HCT116 (cell line): ENCODE measurements at regions not wholly inside any gene's neighbourhood (a gene's known extent, or its start where the extent isn't known, plus 50 kb on each side); places are given as distances from the start of the nearest gene placed in this dataset.

Experiments
- ATAC-seq: fragments of 200-7000 bp; cut with Tn5 transposase; 2 replicates; pipeline ENCODE4 v1.9.1; 2020; ENCODE audit warnings: mild to moderate bottlenecking, moderate library complexity
- BruUV-seq: library from RNA; stranded (reverse); fragments of 400-500 nt; replicated peaks from 2 replicates; lab custom pipeline; 2021; lab: Mats Ljungman, UMichigan
- CTCF ChIA-PET: fragments of 300-600 bp; sonication (Branson Sonifier 250); formaldehyde crosslinking; loops from one replicate; lab custom pipeline; 2021; ENCODE audit warnings: antibody characterized with exemption; lab: Charles Lee
- POLR2A ChIA-PET: fragments of 300-600, 350-600 bp; sonication (Branson Sonifier 250); formaldehyde crosslinking; loops from one replicate; lab custom pipeline; 2021; ENCODE audit warnings: antibody characterized with exemption; lab: Charles Lee
- RAD21 ChIA-PET, 2 experiments: fragments of 300-600 bp; sonication (Branson Sonifier 250); formaldehyde crosslinking; loops; one replicate each; lab custom pipeline; 2023; ENCODE audit warnings: low total read pairs in 2 of 2; ENCODE audit not compliant: uncharacterized antibody in 2 of 2, unreplicated experiment in 2 of 2, low non-redundant PET in 1 of 2; lab: Charles Lee
- DNase-seq: peaks from one replicate; pipeline ENCODE4 v3.0.0-alpha.2; 2010; ENCODE audit warnings: low read depth, low spot score
- H2AFZ ChIP-seq: fragments of 200-600 bp; shearing (Covaris generic), sonication (generic); 2 replicates; pipeline ENCODE4 v1.6.1; 2017; ENCODE audit warnings: low read depth, mixed run types, mixed read lengths, antibody characterized with exemption, low read length; ENCODE audit not compliant: poor library complexity, severe bottlenecking
- H3K27ac ChIP-seq: 2 replicates; pipeline ENCODE4 v1.5.1; 2012; ENCODE audit warnings: low read depth, low read length
- H3K27me3 ChIP-seq: fragments of 200-600 bp; sonication (generic); 2 replicates; pipeline ENCODE4 v1.6.1; 2016; ENCODE audit warnings: mixed run types, low read length, mixed read lengths; ENCODE audit not compliant: insufficient read depth
- H3K36me3 ChIP-seq, 2 experiments: fragments of 200-500 bp in 1 of 2; fragments of 200-600 bp in 1 of 2; sonication (Bioruptor generic) in 1 of 2; sonication (generic) in 1 of 2; 2 replicates each; pipeline versions ENCODE4 v1.5.1 to v1.6.1; 2014 to 2016; ENCODE audit warnings: low read length in 2 of 2, inconsistent platforms in 1 of 2, mixed read lengths in 1 of 2, mixed run types in 1 of 2; ENCODE audit not compliant: insufficient read depth in 2 of 2, control insufficient read depth in 1 of 2
- H3K4me1 ChIP-seq, 2 experiments: fragments of 200-600 bp in 1 of 2; sonication (generic) in 1 of 2; 2 replicates each; pipeline versions ENCODE4 v1.5.1 to v1.6.1; 2012 to 2017; ENCODE audit warnings: low read length in 2 of 2, inconsistent platforms in 1 of 2, mild to moderate bottlenecking in 1 of 2, mixed read lengths in 1 of 2, mixed run types in 1 of 2, moderate library complexity in 1 of 2; ENCODE audit not compliant: insufficient read depth in 2 of 2, control insufficient read depth in 1 of 2
- H3K4me2 ChIP-seq: fragments of 200-600 bp; sonication (generic); 2 replicates; pipeline ENCODE4 v1.6.1; 2017; ENCODE audit warnings: mixed run types, low read length, mixed read lengths
- H3K4me3 ChIP-seq, 2 experiments: fragments of 200-600 bp in 1 of 2; sonication (generic) in 1 of 2; replicated peaks in 1 of 2; 2 replicates each; pipeline ENCODE4 v1.5.1; 2011 to 2016; ENCODE audit warnings: low read length in 2 of 2, control low read depth in 1 of 2, low read depth in 1 of 2, mild to moderate bottlenecking in 1 of 2, mixed read lengths in 1 of 2, mixed run types in 1 of 2
- H3K79me2 ChIP-seq: fragments of 200-600 bp; sonication (generic); 2 replicates; pipeline ENCODE4 v1.6.1; 2017; ENCODE audit warnings: mild to moderate bottlenecking, mixed run types, low read length, moderate library complexity, mixed read lengths; ENCODE audit not compliant: insufficient read depth
- H3K9ac ChIP-seq: fragments of 200-600 bp; sonication (generic); 2 replicates; pipeline ENCODE4 v1.6.1; 2016; ENCODE audit warnings: low read length, mixed read lengths
- H3K9me2 ChIP-seq: fragments of 200-600 bp; sonication (generic), shearing (Covaris generic); 2 replicates; pipeline ENCODE4 v1.6.1; 2017; ENCODE audit warnings: mixed run types, mild to moderate bottlenecking, moderate library complexity; ENCODE audit not compliant: insufficient read depth
- H3K9me3 ChIP-seq, 2 experiments: fragments of 200-500 bp in 1 of 2; fragments of 200-600 bp in 1 of 2; sonication (Bioruptor generic) in 1 of 2; sonication (generic) in 1 of 2; 2 replicates each; pipeline ENCODE4 v1.6.1; 2014 to 2017; ENCODE audit warnings: low read length in 2 of 2, mixed read lengths in 2 of 2, inconsistent platforms in 1 of 2, low read depth in 1 of 2, mild to moderate bottlenecking in 1 of 2, mixed run types in 1 of 2, moderate library complexity in 1 of 2; ENCODE audit not compliant: control insufficient read depth in 1 of 2, insufficient read depth in 1 of 2
- H4K20me1 ChIP-seq: fragments of 200-600 bp; sonication (generic), shearing (Covaris generic); 2 replicates; pipeline ENCODE4 v1.6.1; 2017; ENCODE audit warnings: mixed run types, mild to moderate bottlenecking, moderate library complexity; ENCODE audit not compliant: insufficient read depth
- CBX3 ChIP-seq: IDR thresholded peaks from 2 replicates; pipeline ENCODE4 v1.6.1; 2012; ENCODE audit warnings: low read depth
- CEBPB ChIP-seq: IDR thresholded peaks from 2 replicates; pipeline ENCODE4 v1.6.1; 2012; ENCODE audit warnings: low read depth
- CTCF ChIP-seq, 3 experiments: fragments of 200-600 bp in 1 of 3; sonication (generic) in 1 of 3; IDR thresholded peaks in 2 of 3; conservative IDR thresholded peaks in 1 of 3; 2 replicates each; pipeline ENCODE4 v1.5.1; 2012 to 2017; ENCODE audit warnings: low read depth in 2 of 3, low read length in 2 of 3, antibody characterized with exemption in 1 of 3, borderline replicate concordance in 1 of 3, control low read depth in 1 of 3, mild to moderate bottlenecking in 1 of 3, mixed read lengths in 1 of 3, mixed run types in 1 of 3, moderate library complexity in 1 of 3; ENCODE audit not compliant: insufficient read depth in 1 of 3
- EGR1 ChIP-seq: IDR thresholded peaks from 2 replicates; pipeline ENCODE4 v1.6.1; 2012; ENCODE audit warnings: low read depth
- ELF1 ChIP-seq: IDR thresholded peaks from 2 replicates; pipeline ENCODE4 v1.6.1; 2012; ENCODE audit warnings: low read depth, borderline replicate concordance
- EZH2 ChIP-seq: fragments of 200-600 bp; sonication (generic); IDR thresholded peaks from 2 replicates; pipeline ENCODE4 v1.6.1; 2017; ENCODE audit warnings: antibody characterized with exemption, mixed run types
- EZH2phosphoT487 ChIP-seq: fragments of 200-600 bp; IDR thresholded peaks from 2 replicates; pipeline ENCODE4 v1.6.1; 2018; ENCODE audit warnings: antibody characterized with exemption, borderline replicate concordance
- FOSL1 ChIP-seq: IDR thresholded peaks from 2 replicates; pipeline ENCODE4 v1.6.1; 2012; ENCODE audit warnings: low read depth
- MAX ChIP-seq: IDR thresholded peaks from 2 replicates; pipeline ENCODE4 v1.6.1; 2012
- POLR2AphosphoS5 ChIP-seq: IDR thresholded peaks from 2 replicates; pipeline ENCODE4 v1.6.1; 2011; ENCODE audit warnings: mild to moderate bottlenecking, low read depth, low read length, moderate library complexity
- RAD21 ChIP-seq: IDR thresholded peaks from 2 replicates; pipeline ENCODE4 v1.6.1; 2012; ENCODE audit warnings: low read depth, mild to moderate bottlenecking
- SIN3A ChIP-seq: IDR thresholded peaks from 2 replicates; pipeline ENCODE4 v1.6.1; 2012; ENCODE audit warnings: low read depth
- SRF ChIP-seq: IDR thresholded peaks from 2 replicates; pipeline ENCODE4 v1.6.1; 2012; ENCODE audit warnings: low read depth
- YY1 ChIP-seq: IDR thresholded peaks from 2 replicates; pipeline ENCODE4 v1.6.1; 2011; ENCODE audit warnings: low read length, low read depth, moderate library complexity, mild to moderate bottlenecking; ENCODE audit not compliant: insufficient replicate concordance; ENCODE audit errors: extremely low read depth
- ZFX ChIP-seq: fragments of 450-650 bp; IDR thresholded peaks from 2 replicates; pipeline ENCODE4 v1.6.1; 2017
- ZNF274 ChIP-seq: fragments of 200-500 bp; sonication (Bioruptor generic); IDR thresholded peaks from 2 replicates; pipeline ENCODE4 v1.6.1; 2014; ENCODE audit warnings: mild to moderate bottlenecking, low read depth, low read length, inconsistent platforms
- intact Hi-C: fragments of 100-400 bp; cut with micrococcal nuclease; formaldehyde crosslinking; loops from 2 replicates; pipeline ENCODE4 v1.10.0; 2022
- TF ChIP-seq, protein P1 (sequence below): IDR thresholded peaks from 2 replicates; pipeline ENCODE4 v1.6.1; 2012
- TF ChIP-seq, protein P2 (sequence below): IDR thresholded peaks from 2 replicates; pipeline ENCODE4 v1.6.1; 2012; ENCODE audit warnings: low read depth

- TF ChIP-seq MAX = no peak
- no peak for TF ChIP-seq EZH2phosphoT487
- TF ChIP-seq EZH2 = no peak
- TF ChIP-seq, protein P1, sequence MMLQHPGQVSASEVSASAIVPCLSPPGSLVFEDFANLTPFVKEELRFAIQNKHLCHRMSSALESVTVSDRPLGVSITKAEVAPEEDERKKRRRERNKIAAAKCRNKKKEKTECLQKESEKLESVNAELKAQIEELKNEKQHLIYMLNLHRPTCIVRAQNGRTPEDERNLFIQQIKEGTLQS = no peak
- TF ChIP-seq FOSL1 = no peak
- TF ChIP-seq RAD21 = no peak
Observed at GRCh38 chr21:35249636-35250035, 200.5 kb upstream of the RUNX1 start (continued).

DNA sequence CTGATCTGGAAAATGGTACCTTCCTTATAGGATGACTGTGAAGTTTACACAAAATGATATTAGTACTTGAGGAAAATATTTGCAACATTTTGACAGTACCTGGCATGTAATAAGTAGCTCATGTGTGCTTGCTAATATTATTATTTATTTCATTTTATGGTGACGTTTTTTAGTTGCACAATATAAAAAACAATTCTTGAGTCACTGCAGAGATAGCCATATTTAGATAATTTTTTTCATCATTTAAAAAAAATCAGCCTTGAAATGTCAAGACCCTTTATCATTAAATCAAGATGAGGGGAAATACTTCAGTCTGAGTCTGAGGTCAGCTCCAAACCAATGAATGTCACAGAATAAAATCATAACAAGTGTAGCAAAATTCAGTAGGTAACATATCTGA is 196.8 kb upstream of the RUNX1 start:
- Histone ChIP-seq H4K20me1 (no peaks in the 10 kb centered on the region), H3K79me2 (no peaks in the 10 kb centered on the region), H3K36me3 (no peaks in the 10 kb centered on the region), H3K9me3 (no peaks in the 10 kb centered on the region), H3K27me3 (no peaks in the 10 kb centered on the region), H3K4me2 (no peak overlapping the region), H3K9ac (no peak overlapping the region), H3K9me2 (no peaks in the 10 kb centered on the region), H3K27ac (no peak overlapping the region), H3K4me3 (no peak overlapping the region), H2AFZ (no peak overlapping the region), H3K4me1 (peaks cover 6 to 7% of the 10 kb centered on the region in 2 experiments; a peak in 2 of 4 replicates)
- RAD21 ChIA-PET = no interaction called here
- ATAC-seq (no peak), DNase-seq (no peak)
- CTCF ChIA-PET = no interaction called here
- intact Hi-C loops = no loop called here
- POLR2A ChIA-PET = no interaction called here
- TF ChIP-seq EGR1 = no peak
- TF ChIP-seq CBX3 = no peak
- TF ChIP-seq ZFX = no peak
- no peak for TF ChIP-seq MAX
- no peak for TF ChIP-seq POLR2AphosphoS5
- no peak for TF ChIP-seq ELF1
- TF ChIP-seq SIN3A = no peak
- no peak for TF ChIP-seq ZNF274
- no peak for TF ChIP-seq EZH2
- TF ChIP-seq RAD21 = no peak
- no peak for TF ChIP-seq FOSL1
- no peak for TF ChIP-seq CEBPB
- TF ChIP-seq CTCF (IDR thresholded peaks at IDR 0.05 in 2 of 3, conservative IDR thresholded peaks at IDR 0.05 in 1 of 3; ENCODE audit: borderline replicate concordance in 1 of 3, insufficient read depth in 1 of 3, low read depth in 2 of 3, low read length in 2 of 3) = no peak
- TF ChIP-seq SRF = no peak
- no peak for TF ChIP-seq YY1
- TF ChIP-seq, protein P2, sequence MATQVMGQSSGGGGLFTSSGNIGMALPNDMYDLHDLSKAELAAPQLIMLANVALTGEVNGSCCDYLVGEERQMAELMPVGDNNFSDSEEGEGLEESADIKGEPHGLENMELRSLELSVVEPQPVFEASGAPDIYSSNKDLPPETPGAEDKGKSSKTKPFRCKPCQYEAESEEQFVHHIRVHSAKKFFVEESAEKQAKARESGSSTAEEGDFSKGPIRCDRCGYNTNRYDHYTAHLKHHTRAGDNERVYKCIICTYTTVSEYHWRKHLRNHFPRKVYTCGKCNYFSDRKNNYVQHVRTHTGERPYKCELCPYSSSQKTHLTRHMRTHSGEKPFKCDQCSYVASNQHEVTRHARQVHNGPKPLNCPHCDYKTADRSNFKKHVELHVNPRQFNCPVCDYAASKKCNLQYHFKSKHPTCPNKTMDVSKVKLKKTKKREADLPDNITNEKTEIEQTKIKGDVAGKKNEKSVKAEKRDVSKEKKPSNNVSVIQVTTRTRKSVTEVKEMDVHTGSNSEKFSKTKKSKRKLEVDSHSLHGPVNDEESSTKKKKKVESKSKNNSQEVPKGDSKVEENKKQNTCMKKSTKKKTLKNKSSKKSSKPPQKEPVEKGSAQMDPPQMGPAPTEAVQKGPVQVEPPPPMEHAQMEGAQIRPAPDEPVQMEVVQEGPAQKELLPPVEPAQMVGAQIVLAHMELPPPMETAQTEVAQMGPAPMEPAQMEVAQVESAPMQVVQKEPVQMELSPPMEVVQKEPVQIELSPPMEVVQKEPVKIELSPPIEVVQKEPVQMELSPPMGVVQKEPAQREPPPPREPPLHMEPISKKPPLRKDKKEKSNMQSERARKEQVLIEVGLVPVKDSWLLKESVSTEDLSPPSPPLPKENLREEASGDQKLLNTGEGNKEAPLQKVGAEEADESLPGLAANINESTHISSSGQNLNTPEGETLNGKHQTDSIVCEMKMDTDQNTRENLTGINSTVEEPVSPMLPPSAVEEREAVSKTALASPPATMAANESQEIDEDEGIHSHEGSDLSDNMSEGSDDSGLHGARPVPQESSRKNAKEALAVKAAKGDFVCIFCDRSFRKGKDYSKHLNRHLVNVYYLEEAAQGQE = no peak
- TF ChIP-seq, protein P1 = no peak
- TF ChIP-seq EZH2phosphoT487 = no peak
- TF ChIP-seq, all 23 proteins: peak for 0
- no TSS peak for BruUV-seq
